GM12872 (cell line): ENCODE measurements at regions not wholly inside any gene's neighbourhood (a gene's known extent, or its start where the extent isn't known, plus 50 kb on each side); places are given as distances from the start of the nearest gene placed in this dataset.

ENCODE experiments used
- TF ChIP-seq, protein P1 (sequence below): IDR thresholded peaks from 3 replicates; pipeline ENCODE4 v1.5.1; 2011; ENCODE audit warnings: low read depth, mild to moderate bottlenecking, low read length, moderate library complexity; ENCODE audit not compliant: insufficient read depth

DNA sequence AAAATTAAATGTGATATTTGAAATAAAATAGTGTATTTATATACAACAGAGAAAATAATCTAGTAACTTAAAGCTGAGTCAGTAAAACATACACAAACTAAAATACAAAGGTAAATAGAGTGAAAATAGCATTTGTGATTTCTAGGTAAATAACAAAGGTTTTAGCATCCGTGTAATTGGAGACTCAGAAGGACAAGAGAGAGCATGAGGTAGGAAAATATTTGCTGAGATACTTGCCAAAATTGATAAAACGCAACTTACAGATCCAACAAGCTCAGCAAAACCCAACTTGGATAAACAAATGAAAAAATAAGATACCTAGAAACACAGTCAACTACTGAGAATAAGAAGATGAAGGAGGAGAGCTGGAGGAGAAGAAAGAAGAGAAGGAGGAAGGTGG is 634.7 kb upstream of the CCDC179 start:
- TF ChIP-seq, protein P1, sequence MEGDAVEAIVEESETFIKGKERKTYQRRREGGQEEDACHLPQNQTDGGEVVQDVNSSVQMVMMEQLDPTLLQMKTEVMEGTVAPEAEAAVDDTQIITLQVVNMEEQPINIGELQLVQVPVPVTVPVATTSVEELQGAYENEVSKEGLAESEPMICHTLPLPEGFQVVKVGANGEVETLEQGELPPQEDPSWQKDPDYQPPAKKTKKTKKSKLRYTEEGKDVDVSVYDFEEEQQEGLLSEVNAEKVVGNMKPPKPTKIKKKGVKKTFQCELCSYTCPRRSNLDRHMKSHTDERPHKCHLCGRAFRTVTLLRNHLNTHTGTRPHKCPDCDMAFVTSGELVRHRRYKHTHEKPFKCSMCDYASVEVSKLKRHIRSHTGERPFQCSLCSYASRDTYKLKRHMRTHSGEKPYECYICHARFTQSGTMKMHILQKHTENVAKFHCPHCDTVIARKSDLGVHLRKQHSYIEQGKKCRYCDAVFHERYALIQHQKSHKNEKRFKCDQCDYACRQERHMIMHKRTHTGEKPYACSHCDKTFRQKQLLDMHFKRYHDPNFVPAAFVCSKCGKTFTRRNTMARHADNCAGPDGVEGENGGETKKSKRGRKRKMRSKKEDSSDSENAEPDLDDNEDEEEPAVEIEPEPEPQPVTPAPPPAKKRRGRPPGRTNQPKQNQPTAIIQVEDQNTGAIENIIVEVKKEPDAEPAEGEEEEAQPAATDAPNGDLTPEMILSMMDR, result no peak

DNA sequence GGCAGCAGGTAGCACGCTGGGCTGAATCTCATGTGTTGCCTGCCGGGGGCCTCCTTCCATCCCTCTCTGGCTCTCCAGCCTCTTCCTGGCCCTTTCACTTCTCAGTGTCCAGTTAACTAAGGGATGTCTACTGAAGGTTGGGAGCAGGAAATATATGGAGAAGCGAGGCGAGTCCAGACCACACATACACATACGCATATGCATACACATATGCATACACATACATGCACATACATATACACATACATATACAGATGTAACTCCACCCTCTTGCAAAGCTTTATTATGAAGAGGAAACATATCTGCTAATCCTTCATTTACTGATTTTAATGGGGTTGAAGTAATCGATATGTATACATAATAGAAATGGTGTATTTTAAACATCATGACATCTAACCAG is 636.1 kb upstream of the CCDC179 start:
- TF ChIP-seq, protein P1, result no peak

DNA sequence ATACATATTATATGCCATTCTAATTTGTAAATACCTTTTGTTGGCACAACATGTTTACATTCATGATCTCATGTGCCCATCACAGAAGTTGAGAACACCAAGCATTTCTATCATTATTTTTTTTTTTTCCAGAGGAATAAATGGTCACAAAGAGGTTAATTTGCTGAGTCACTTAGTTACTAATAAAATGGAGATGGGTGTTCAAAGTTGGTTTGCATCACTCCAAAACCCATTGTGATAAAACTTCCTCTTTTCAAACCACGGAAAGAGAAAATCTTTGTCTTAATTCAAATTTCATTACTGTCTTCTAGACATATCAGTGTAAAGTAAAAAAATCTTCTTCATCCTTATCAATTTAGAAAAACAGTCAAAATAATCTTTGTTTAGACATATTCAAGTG is 636.8 kb upstream of the CCDC179 start:
- TF ChIP-seq, protein P1, result no peak

DNA sequence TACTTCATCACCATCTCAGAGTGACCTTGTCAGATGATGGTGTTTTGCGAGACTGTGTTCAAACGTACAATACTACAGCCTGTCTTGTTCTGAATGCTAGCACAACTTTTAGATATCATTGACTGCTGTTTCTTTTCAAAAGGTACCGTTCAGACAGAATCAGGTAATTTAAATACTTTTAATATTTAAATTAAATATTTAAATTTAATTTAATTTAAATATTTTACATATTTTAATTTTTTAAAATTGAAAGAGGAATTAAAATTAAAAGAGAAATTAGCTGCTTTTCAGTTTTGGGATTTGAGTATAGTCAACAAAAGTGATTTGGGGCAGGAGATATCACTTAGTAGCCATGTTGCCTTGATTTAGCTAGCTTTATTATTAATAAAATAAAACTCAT is 642.1 kb upstream of the CCDC179 start:
- TF ChIP-seq, protein P1, result no peak

DNA sequence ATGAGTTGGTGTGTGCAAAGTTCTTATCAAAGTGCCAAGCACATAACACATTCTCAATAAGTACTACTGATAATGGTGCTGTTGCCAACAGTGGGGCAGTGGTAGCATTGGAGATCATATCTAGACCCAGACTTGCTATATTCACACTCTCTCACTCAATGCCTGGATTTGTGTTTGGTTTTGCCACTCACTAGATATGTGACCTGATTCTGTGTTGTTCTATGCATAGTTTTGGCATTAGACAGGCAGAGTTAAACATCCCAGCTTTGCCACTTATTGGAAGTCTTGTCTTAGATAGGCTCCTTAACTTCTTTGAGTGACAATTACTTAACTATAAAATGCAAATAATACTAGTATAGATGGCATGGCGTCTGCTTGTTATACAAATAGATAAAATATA is 642.6 kb upstream of the CCDC179 start:
- TF ChIP-seq, protein P1, result no peak

DNA sequence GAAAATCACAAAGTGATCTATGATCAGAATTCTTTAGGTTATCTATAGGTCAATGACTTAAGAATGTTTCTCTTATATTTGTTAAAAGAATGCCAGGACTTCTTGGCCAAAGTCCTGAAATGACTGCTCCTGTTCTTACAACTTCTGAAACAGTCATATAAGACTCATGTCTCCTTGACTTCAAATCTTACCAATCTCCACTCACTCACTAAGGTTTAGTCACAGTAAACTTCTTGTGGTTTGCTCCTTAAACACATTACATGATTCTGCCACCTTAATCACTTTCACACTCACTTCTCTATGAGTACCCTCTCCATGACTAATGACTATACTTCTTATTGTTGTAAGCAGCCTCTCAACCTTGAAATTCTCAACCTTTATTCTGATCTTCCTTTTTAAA is 648.7 kb upstream of the CCDC179 start:
- TF ChIP-seq, protein P1, result no peak

DNA sequence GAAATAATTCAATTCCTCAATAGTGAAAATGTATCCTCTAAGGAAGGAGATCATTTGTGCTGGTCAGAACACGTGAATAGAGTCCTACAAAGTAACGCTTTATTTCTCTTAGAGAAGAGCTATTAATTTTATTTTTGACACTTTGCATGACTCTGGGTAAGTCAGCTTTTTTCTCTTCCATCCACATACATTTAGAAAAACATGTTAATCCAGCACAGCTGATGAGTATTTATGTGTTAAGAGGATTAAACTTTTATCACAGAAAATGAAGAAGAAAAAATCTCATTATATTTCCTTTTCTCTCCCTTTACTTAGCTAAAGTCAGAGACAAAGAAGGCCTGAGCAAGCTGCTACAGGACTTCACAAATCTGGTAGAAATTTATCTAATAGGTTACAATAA is 649.5 kb upstream of the CCDC179 start:
- TF ChIP-seq, protein P1, result no peak

DNA sequence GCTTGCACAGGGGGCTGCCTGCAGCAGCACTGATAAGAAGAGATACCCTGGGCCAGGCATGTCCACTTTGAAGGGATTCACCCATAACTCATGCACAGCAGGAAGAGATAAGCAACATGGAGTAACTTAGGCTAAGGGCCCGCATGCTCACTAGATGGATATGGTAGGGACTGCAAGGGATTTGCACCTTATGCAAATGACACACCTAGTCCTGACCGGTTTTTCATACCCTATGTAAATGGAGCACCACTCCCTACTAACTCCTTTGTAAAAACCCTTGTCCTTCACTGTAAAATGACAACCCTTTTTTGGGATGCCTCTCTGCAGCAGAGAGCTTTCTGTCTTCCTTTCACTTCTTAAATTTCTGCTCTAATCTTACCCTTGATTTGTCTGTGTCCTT is 658.9 kb upstream of the CCDC179 start:
- TF ChIP-seq, protein P1, result no peak
